ENCODE measurements at regions not wholly inside any gene's neighbourhood (a gene's known extent, or its start where the extent isn't known, plus 50 kb on each side); places are given as distances from the start of the nearest gene placed in this dataset.

DNA sequence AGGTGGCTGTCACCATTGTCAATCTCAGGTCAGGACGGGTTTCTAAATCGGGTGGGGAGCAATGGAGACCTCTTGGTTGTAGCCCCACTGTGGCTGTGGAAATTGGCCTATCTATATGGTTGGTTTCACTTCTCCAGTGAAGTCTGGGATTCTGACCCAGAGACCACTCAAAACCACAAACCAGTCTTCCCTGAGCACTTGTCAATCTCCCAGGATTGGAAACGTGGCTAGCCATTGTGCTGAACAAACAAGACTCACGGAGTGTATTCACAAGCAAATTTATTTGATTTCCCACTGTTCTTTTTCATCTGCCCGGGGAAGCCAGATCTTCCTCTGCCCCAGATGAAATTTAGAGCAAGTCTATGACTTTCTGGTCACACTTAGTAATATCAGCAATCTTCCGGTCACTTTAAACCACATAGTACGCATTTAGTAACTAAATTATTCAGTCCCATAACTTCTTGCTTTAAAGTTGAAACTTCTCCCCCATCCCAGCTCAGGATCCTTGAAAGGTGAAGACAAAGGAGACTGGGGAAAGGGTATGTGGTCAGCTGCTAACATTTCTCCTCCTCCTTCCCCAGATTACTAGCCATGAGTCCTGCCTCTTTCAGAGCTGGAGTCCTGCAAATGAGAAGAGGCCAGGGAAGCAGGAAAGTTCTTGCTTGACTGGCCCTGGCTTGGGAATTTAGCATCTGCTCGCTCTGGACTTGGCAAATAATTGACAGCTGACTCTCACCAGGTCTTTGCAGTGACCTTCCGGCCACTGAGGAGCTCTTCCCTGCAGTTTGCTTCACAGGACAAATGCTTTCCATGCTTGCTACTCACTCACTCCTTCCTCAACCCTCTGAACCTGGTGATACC is 123.2 kb upstream of the MAX start:
- no peak for DNase-seq

DNA sequence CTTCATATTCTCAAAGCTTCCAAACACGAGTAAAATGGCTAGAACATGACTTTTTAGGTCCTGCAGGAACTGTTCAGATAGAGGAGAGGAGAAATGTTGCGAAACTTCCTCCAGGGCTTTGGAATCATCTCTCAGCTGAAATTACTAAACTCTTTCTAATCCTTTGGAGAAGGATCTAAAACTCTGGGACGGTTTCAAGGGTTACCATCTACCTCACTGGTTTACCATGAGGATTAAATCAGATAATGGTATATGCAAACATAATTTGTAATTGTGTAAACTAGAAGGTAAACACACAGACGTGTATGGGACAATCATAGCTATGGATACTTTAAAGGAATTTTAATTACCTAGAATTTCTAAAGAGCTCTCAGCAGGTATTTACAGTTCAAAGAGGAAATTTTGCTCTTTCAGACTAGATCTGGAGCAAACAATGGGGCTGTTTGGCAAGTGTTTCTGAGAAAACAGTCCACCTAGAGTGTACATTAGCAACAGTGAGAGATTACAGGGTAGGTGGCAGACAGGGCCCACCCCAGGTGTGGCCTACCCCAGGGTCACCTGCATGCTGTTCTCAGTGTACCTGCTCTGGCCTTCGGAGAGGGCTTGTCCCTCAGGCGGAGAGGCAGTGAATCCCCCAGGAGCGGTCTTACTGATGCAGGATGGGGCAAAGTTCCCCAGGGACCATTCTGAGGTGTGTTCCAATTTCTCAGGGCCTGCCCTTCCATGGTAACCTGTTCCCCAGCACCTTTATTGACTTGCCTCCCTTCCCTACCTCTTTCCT is 124.7 kb upstream of the MAX start:
- DNase-seq = no peak

DNA sequence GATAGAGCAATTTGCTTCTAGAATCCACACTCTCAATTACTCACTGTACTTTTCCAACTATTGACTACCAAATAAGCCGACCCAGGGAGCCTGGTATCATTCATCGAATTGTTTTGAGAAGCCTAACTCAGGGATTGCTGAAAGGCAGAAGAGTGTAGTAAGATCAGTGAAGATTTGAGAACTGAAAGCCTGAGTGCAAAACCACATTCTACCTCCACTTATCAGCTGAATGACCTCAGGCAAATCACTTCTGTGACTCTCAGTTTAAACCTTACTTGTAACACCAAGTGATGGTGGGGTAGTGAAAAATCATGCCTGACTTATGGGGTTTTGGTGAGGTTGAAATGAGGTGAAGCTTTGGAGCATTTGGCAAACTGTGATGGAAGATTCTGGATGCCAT is 126.1 kb upstream of the MAX start:
- DNase-seq = no peak

DNA sequence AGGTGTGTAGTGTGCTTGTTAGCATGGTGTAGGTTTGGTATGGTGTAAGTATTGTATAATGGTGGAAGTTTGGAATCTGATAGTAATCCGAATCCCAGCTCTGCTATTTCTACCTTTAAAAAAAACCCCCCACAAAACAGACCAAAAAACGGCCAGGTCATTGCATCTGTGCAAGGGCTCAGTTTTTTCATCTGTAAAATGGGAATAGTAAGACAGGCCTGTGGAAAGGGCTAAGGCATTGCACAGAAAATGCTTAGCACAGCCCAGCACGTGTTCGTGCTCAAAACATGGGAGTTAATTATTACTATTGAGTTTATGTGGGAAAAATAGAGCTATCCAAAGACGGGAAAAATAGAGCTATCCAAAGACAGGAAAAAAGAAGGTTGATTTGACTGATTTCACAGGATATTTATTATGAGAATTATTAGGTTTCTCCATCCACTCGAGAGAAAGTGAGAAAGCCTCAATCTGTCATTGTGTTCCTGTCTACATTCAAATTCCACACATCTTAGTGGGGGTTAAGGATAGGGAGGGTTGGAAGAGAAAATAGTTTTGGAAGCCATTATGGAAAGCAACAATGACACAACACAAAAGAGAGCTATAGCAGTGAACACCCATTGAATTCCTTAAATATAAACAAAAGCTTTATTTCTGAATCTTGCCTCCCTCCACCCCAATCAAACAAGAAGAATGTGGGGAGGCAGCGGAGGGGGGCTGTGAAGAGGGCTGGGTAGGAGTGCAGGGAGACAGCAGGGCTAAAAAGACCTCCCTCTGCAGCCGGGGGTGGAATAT is 126.8 kb upstream of the MAX start:
- no peak for DNase-seq

DNA sequence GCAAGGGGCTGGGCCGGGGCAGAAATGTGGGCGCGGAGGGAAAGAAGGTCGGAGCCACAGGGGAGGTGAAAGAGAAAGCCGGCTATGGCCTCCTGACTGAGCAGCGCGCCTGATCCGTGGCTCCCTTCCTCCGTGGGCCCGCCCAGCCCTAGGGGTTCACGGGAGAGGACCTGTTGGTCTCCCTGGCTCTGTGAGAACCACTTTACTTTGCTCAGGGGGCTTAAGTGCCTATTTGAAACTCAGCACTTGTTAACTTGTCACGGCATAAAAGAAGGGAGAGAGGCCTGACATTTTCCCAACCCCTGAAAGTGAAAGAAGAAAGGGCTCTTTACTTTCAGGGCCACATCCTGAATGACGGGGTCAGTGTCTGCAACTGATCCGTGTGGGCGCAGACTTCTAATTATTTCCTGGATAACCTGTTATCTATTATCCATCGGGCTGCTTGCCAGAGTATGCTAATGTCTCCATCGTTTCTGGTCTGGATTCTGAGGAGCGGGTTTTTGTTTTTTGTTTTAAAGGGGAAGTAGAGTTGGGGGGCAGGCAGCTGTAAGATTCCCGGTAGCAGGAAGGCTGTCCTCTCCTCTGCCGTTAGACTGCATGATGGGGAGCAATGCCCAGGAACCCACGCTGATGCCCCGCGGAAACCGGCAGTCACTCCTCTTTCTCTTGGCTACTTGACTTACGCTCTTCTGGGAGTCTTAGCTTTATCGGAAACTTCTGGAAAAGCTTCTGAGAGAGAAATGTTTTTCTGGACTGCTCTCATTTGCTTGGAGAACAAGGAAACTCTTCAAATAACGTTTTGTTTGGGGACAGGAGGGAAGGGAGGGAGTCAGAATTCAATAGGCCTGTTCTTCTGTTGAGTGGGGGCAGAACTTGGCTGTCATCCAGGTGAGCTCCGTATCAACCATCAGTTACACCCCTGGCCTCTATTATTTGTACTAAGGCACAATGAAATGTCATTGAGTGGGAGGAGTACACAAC is 127.7 kb upstream of the MAX start:
- peak; percentile 21 for DNase-seq

DNA sequence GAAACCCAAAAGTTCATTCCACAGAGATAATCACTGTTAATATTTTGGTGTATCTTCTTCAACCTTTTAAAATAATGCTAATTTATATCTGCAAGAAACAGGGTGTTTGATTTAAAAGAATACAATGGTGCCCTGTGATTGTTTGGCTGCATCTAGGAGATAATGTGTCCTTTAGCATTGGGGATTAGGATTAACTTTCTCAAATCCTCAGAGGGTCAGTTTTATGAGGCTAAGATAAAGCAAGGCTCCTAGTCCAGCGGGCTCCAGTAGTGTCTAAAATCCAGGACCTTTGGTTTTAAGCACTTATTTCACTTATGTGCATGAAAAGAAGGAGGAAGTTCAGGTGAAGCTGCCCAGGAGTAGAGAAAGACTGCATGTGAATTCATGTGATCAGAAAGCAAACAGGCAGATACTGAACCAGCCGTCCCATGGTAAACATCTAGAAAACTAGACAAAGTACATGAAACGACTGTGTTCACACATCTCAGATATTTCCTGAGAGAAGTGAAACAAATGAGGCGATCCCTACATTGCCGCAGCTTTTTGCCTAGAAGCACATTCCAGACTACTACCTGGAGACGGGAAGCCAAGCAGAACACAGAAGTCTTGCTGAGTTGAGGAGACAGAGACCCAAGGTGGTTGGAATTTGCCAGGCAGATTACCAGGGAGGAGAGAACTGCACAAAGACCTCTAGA is 129.1 kb upstream of the MAX start:
- no peak for DNase-seq

DNA sequence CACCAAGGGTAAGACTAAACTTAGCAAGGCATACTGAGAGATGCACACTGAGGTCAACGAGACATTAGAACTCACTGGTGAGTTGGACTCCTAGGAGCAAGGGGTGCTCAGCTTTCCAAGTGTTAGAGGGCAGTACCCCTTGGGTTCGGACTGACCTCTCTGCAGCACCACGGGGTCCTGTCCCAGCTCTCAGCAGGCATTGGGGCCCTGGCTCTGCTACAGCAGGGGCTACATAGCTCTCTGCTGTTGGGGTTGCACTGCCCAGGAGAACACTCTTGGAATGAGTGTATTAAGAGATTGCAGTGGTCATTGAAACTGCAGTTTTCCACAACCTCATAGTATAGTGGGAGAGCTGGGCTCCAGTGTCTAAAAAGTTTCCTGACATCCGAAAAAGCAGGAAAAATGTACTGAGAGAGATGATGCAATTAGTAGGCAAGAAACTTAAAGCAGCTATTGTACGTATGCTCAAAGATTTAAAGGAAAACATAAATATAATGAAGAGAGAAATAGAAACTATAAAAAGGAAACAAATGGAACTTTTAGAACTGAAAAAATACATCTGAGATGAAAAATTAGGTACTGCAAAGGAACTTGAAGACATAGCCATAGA is 132.5 kb upstream of the MAX start:
- no peak for DNase-seq

DNA sequence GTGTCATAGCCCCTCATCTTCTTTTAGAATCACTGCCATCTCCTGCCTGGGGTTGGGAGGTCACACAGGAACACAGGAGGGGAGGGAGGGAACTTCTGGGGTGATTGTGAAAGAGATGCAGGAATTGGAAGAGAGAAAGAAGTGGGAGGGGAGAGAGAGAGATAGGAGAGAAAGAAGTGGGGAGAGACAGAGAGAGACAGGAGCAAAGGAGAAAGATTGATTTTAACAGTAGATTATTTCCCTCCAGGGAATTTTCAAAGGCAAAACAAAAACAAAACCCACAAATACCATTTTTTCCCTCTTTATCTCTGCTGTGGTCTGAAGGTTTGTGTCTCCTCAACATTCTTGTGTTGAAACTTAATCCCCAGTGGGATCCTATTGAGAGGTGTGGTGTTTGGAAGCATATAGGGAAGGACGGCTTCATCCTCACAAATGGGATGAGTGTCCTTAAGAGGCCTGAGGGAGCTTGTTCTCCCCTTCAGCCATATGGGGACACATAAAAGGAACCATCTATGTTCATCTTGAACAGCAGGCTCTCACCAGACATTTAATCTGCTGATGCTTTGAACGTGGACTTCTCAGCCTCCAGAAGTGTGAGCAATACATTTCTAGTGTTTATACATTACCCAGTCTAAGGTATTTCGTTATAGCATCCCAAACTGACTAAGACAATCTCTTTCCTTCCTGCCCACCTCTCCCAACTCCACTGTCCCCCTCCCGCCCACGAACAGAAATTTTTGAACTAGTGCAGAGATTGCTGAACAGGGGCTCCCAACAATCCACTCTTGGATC is 134.9 kb upstream of the MAX start:
- no peak for DNase-seq

DNA sequence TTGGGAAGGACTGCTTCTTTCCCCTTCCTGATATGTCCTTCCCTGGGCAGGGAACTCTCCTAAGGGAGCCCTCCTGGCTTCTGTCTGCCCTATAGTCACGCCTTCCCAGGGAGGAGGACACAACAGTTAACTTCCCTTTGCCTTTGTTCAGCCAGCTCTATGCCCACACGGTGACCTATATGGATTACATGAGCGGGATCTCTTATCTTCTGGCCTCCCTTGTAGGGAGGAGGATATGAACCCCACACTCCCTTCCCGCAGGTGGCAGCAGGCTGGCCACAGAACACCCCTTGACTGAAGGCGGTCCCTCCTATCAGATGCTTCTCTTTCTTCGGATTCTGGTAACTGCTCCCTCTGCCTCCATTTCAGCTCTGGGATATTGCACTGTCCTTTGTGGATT is 135.6 kb upstream of the MAX start:
- DNase-seq = no peak

DNA sequence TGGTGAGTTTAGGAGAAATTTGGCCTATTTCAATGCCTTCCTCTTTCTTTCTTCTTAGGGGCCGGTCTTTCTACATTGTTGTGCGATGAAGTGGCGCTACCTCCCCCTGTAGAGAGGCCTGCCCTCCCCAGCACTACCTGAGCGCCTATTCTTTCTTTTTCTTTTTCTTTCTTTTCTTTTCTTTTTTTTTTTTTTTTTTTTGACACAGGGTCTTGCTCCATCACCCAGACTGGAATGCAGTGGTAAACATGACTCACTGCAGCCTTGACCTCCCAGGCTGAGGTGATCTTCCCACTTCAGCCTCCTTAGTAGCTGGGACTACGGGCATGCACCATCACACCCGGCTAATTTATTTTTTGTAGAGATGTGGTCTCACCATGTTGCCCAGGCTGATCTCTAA is 136.1 kb upstream of the MAX start:
- no peak for DNase-seq

DNA sequence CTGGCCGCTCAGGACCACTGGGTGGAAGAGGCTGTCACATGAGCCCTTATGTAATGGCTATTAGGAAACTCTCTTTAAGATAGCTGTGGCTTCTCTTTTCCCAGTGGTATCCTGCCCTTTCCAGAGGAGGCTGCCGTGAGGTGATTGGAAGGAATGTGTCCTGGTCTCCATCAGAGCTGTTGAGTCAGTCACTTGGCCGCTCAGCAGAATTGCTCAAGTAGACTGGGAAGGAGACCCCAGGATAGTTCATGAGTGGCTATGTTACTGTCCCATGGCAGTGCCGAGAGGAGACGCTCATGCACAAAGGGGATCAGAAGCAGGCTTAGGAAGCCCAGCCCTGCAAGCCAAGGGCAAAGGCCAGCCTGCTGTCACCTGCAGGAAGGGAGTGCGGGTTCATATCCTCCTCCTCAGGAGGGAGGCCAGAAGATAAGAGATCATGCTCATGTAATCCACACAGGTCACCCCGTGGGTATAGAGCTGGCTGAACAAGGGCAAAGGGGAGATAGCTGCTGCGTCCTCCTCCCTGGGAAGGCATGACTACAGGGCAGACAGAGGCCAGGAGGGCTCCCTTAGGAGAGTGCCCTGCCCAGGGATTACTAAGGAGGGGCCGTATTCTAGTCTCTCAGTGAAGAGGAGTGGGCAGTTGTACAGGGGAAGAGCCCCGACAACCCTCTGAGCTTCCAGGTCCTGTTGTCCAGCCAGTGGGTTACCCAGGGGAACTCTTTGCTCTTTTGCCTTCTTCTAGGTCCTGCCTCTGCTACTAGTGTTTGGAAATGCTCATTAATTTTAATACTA is 137.0 kb upstream of the MAX start:
- no peak for DNase-seq

DNA sequence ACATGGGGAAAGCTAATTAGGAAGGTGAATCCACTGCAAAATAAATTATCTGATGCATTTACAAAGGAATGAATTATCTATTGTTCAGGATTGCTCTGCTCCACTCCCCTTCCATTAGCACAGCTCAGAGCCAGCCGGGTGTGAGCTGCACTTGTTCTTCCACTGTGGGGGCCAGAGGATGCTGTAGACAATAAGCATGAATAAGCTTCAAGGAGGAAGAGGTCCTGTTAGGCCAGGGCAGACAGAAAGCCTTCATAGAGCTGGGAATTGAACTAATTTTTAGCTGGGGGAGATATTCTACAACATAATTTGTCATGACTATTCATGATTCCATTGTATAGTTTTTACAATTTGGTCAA is 137.6 kb upstream of the MAX start:
- no peak for DNase-seq

DNA sequence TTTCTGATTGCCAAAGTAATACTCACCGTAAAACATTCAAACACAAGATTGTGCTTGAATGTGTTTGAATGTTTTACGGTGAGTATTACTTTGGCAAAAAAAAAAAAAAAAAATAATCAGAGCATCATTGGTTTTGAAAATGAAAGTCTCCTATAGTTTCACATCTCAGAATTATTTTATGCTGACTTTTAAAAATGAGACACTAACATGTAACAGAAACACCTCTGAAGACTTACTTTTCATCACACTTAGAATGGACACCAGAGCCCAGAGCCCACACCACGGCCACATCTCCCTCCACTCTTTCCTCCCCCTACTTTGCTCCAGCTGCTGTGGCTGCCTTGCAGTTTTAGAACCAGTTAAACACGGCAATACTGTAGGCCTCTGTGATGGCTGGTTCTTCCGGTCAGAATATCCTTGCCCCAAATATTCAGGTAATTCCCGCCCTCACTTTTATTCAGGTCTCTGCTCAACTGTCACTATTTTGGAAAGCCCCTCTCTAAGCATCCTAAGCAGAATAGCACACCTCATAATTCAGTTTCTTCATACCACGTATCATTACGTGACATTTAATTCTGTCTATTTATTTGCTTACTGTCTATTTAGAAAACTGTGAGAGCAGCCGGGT is 138.9 kb upstream of the MAX start:
- no peak for DNase-seq

DNA sequence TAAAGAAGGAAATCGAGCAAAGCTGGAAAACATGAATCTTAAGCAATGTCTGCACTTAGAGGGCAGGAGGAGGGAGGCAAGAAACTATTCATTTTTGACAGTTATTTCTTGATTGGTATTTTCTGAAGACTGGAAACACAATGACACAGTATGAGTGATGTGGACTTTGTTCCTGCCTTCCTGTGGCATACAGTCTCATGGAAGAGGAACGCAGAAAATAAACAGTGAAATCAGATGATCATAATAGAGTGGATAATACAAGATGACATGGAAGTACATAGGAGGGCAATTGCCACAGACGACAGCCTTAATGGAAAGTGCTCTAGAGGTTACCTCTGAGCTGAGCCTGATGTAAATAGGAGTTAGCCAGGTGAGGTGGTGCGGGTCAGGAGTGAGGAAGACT is 140.4 kb upstream of the MAX start:
- no peak for DNase-seq

DNA sequence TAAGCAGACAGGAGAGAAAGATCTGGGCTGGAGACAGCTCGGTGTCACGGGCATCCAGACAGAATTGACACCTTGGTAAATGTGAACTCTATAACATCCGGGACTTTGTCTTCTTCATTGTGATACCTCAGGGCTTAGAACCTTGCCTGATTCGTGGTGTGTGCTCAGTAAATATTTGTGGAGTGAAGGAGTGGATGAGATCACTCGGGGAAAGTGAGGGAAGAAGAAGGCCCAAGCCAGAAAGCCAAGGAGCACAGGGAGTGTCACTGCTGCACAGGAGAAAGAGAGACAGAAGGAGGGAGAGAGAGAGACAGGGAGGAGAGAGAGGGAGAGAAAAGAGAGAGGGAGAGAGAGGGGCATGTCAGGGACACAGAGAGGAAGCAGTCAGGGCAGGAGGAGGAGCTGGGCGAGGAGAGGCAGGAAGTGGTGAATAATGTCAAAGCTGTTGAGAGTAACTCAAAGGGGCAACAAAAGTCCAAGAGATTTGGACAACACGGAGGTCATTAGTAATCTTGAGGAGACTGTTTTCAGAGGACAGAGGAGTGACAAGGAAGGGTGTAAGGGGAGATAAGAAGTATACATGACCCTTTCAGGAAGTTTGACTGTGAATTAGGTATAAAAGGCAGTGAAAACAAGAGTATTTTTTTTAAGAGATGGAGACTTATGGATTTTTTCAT is 141.6 kb upstream of the MAX start:
- no peak for DNase-seq

DNA sequence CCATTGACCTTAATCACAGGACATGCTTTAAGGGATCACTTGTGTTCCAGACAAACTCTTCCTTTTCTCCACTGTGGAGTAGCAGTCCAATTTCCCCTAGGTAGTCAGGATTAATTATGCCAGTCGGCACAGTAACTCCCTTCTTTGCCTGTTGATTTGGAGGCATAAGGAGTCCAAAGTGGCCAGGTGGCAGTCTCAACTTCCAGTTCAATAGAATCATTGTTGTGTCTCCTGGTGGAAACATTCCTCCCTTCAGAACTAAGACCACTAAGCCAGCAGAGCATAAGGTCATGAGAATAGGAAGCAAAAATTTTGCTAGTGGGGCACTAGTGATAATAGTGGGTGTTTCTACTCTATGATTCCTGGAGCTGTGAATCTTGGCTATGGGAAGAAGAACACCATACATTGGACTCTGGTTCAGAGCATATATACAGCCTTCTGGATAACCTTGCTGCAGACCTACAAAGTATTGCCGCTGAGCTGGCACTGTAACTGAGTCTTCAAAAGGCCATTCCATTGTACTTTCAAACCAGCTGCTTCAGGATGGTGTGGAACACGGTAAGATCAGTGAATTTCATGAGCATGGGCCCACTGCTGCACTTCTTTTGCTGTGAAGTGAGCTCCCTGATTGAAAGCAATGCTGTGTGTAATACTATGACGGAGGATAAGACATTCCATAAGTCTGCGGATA is 147.3 kb upstream of the MAX start:
- no peak for DNase-seq

DNA sequence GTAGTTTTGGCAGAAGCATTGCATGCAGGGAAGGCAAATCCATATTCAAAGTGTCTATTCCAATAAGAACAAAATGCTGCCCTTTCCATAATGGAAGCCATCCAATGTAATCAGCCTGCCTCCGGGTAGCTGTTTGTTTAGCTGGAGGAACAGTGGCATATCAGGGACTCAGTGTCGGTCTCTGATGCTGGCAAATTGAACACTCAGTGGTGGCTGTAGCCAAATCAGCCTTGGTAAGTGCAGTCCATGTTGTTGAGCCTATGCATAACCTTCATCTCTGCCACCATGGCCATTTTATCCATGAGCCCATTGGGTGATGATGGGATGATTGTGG is 147.8 kb upstream of the MAX start:
- DNase-seq = no peak

DNA sequence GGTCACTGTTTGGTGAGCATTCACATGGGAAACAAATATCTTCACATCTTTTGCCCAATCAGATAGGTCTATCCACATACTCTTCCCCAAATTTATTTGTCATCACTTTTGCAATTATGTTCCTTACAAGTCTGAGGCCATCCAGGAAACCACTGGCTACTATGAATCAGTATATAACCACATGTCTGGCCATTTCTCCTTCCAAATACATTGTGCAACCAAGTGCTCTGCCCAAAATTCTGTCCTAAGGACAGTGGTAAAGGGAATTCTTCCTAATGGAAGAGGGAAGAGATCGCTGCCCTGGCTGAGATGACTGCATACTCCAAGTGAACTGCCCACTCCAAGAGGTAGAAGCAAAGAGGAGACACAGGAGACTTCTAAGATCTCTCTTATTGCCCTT is 148.9 kb upstream of the MAX start:
- DNase-seq = no peak
